PC-9 (cell line): ENCODE measurements at regions not wholly inside any gene's neighbourhood (a gene's known extent, or its start where the extent isn't known, plus 50 kb on each side); places are given as distances from the start of the nearest gene placed in this dataset.

Source experiments
- CTCF ChIP-seq: fragments of 200-600 bp; sonication (generic); conservative IDR thresholded peaks from 2 replicates; pipeline ENCODE4 v1.6.1; 2017; ENCODE audit warnings: mixed run types, antibody characterized with exemption, mild to moderate bottlenecking, moderate library complexity
- EZH2 ChIP-seq: fragments of 200-600 bp; sonication (generic); IDR thresholded peaks from 2 replicates; pipeline ENCODE4 v1.8.0; 2017; ENCODE audit warnings: antibody characterized with exemption, low read depth

- TF ChIP-seq CTCF: no peak
- TF ChIP-seq EZH2: no peak
These were observed 603.3 kb upstream of the POU3F3 start for GRCh38 chr2:104250635-104251034.
